ENCODE measurements at regions not wholly inside any gene's neighbourhood (a gene's known extent, or its start where the extent isn't known, plus 50 kb on each side); places are given as distances from the start of the nearest gene placed in this dataset.

- no peak overlapping the region for H3K9ac ChIP-seq
- no peaks in the 10 kb centered on the region for H3K79me2 ChIP-seq (ENCODE audit: insufficient read depth)
- POLR2A ChIA-PET = no interaction called here
These were observed 250.3 kb downstream of the COL4A1 start for GRCh38 chr13:110056640-110057039.

GRCh38 chr13:110055089-110055488 is 251.9 kb downstream of the COL4A1 start:
- Histone ChIP-seq H3K4me2 (no peak overlapping the region), H2AFZ (ENCODE audit: low read depth) (no peak overlapping the region), H3F3A (replicated peaks; ENCODE audit: insufficient read depth) (no peaks in the 10 kb centered on the region), H3K9me2 (no peaks in the 10 kb centered on the region), H3K9me3 (no peaks in the 10 kb centered on the region), H3K9ac (no peak overlapping the region), H3K27ac (ENCODE audit: low read depth in 2 of 2, low read length in 1 of 2) (no peak overlapping the region), H3K27me3 (ENCODE audit: insufficient read depth) (no peaks in the 10 kb centered on the region), H4K20me1 (ENCODE audit: insufficient read depth) (no peaks in the 10 kb centered on the region), H3K4me1 (ENCODE audit: control insufficient read depth in 1 of 2, insufficient read depth in 2 of 2, low read depth in 1 of 2, low read length in 1 of 2) (no peaks in the 10 kb centered on the region), H3K4me3 (ENCODE audit: low read depth in 2 of 2, low read length in 1 of 2) (no peak overlapping the region), H3K79me2 (ENCODE audit: insufficient read depth) (no peaks in the 10 kb centered on the region), H3K36me3 (replicated peaks in 1 of 2; ENCODE audit: control insufficient read depth in 1 of 2, insufficient read depth in 2 of 2, low read length in 1 of 2) (no peaks in the 10 kb centered on the region)
- WGBS (ENCODE audit: low lambda C conversion rate) = 67% methylated on average over 3 of the region's 3 CpGs
- ChIA-PET POLR2A (no interaction called here), CTCF (interaction anchor here (0.6 to 1.1 kb wide), 2 partner anchors 24 to 1140 kb away, joined by 3 read pairs; no protein-coding TSS in a partner anchor)
- no peak for DNase-seq
- no peak for TF ChIP-seq NRF1 (IDR thresholded peaks at IDR 0.05; ENCODE audit: low read depth, low read length)
- TF ChIP-seq PBX3 (IDR thresholded peaks at IDR 0.05) = no peak
- TF ChIP-seq SIN3A (IDR thresholded peaks at IDR 0.05; ENCODE audit: borderline replicate concordance, low read depth, low read length) = no peak

More at GRCh38 chr13:110056640-110057039, 250.3 kb downstream of the COL4A1 start:
- CTCF ChIA-PET = no interaction called here
- Histone ChIP-seq H4K20me1 (ENCODE audit: insufficient read depth) (no peaks in the 10 kb centered on the region), H3K4me1 (ENCODE audit: control insufficient read depth in 1 of 2, insufficient read depth in 2 of 2, low read depth in 1 of 2, low read length in 1 of 2) (no peaks in the 10 kb centered on the region), H3K27me3 (ENCODE audit: insufficient read depth) (no peaks in the 10 kb centered on the region), H3K9me3 (no peaks in the 10 kb centered on the region), H3K4me3 (ENCODE audit: low read depth in 2 of 2, low read length in 1 of 2) (no peak overlapping the region), H3K27ac (ENCODE audit: low read depth in 2 of 2, low read length in 1 of 2) (no peak overlapping the region), H2AFZ (ENCODE audit: low read depth) (no peak overlapping the region), H3F3A (replicated peaks; ENCODE audit: insufficient read depth) (no peaks in the 10 kb centered on the region), H3K36me3 (replicated peaks in 1 of 2; ENCODE audit: control insufficient read depth in 1 of 2, insufficient read depth in 2 of 2, low read length in 1 of 2) (no peaks in the 10 kb centered on the region), H3K9me2 (no peaks in the 10 kb centered on the region), H3K4me2 (no peak overlapping the region)
- TF ChIP-seq EP300 (IDR thresholded peaks at IDR 0.05; ENCODE audit: borderline replicate concordance in 1 of 2, low read depth in 1 of 2, low read length in 1 of 2) (no peak), FOXJ3 (CRISPR knock-in tag; IDR thresholded peaks at IDR 0.05) (no peak), RXRA (IDR thresholded peaks at IDR 0.05; ENCODE audit: borderline replicate concordance, low read depth) (no peak), NFIC (IDR thresholded peaks at IDR 0.05; ENCODE audit: borderline replicate concordance) (no peak), NRF1 (IDR thresholded peaks at IDR 0.05; ENCODE audit: low read depth, low read length) (no peak), FOXM1 (IDR thresholded peaks at IDR 0.05; ENCODE audit: low read depth) (no peak), SMC3 (IDR thresholded peaks at IDR 0.05; ENCODE audit: low read depth, low read length) (no peak), TCF12 (IDR thresholded peaks at IDR 0.05) (no peak), MAX (IDR thresholded peaks at IDR 0.05; ENCODE audit: low read depth) (no peak), ELF1 (IDR thresholded peaks at IDR 0.05) (no peak)
- TF ChIP-seq, protein P1, sequence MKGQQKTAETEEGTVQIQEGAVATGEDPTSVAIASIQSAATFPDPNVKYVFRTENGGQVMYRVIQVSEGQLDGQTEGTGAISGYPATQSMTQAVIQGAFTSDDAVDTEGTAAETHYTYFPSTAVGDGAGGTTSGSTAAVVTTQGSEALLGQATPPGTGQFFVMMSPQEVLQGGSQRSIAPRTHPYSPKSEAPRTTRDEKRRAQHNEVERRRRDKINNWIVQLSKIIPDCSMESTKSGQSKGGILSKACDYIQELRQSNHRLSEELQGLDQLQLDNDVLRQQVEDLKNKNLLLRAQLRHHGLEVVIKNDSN (IDR thresholded peaks at IDR 0.05; ENCODE audit: borderline replicate concordance, low read depth) = no peak
- TF ChIP-seq, protein P2, sequence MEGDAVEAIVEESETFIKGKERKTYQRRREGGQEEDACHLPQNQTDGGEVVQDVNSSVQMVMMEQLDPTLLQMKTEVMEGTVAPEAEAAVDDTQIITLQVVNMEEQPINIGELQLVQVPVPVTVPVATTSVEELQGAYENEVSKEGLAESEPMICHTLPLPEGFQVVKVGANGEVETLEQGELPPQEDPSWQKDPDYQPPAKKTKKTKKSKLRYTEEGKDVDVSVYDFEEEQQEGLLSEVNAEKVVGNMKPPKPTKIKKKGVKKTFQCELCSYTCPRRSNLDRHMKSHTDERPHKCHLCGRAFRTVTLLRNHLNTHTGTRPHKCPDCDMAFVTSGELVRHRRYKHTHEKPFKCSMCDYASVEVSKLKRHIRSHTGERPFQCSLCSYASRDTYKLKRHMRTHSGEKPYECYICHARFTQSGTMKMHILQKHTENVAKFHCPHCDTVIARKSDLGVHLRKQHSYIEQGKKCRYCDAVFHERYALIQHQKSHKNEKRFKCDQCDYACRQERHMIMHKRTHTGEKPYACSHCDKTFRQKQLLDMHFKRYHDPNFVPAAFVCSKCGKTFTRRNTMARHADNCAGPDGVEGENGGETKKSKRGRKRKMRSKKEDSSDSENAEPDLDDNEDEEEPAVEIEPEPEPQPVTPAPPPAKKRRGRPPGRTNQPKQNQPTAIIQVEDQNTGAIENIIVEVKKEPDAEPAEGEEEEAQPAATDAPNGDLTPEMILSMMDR (IDR thresholded peaks at IDR 0.05) = no peak
- TF ChIP-seq, protein P3, sequence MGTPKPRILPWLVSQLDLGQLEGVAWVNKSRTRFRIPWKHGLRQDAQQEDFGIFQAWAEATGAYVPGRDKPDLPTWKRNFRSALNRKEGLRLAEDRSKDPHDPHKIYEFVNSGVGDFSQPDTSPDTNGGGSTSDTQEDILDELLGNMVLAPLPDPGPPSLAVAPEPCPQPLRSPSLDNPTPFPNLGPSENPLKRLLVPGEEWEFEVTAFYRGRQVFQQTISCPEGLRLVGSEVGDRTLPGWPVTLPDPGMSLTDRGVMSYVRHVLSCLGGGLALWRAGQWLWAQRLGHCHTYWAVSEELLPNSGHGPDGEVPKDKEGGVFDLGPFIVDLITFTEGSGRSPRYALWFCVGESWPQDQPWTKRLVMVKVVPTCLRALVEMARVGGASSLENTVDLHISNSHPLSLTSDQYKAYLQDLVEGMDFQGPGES (IDR thresholded peaks at IDR 0.05; ENCODE audit: low read depth, low read length) = no peak
- no peak for DNase-seq
- WGBS (ENCODE audit: low lambda C conversion rate) = 94% methylated on average over 4 of the region's 5 CpGs
